ENCODE measurements at regions not wholly inside any gene's neighbourhood (a gene's known extent, or its start where the extent isn't known, plus 50 kb on each side); places are given as distances from the start of the nearest gene placed in this dataset.

DNA sequence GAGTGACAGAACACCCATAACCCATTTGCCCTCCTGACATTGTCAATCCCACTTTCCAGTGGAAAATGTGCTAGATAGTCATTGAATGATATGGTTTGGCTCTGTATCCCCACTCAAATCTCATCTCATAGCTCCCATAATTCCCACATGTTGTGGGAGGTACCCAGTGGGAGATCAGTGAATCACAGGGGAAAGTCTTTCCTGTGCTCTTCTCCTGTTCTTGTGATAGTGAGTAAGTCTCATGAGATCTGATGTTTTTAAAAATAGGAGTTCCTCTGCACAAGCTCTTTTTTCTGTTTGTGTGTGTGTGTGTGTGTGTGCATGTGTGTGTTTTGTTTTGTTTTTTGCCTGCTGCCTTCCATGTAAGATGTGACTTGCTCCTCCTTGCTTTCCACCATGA is 191.7 kb downstream of the ARRDC4 start:
- dilution Hi-C loops (cut with MboI; ENCODE audit: extremely low pct_ligation_motif_present, low sequenced_read_pairs) = no loop called here
- H4K20me1 ChIP-seq (replicated peaks; ENCODE audit: control insufficient read depth, extremely low read depth, insufficient read depth, low read length) = no peaks in the 10 kb centered on the region

DNA sequence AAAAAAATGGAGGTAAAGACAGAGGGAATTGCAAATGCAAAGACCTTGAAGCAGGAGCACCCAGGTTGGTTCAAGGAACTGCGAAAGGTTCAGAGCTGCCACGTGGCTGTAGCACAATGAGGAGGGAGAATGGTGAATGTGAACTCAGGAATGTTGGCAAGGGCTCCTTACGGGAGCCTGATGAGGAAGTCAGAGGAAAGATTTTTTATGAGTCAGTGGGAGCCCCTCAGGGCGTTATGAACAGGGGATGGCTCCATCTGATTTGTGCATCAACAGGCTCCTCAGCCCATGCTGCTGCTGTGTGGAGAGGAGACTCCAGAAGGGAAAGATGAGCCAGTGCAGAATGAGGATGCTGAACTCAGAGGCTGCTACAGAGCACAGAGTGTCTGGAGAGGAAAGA is 194.4 kb downstream of the ARRDC4 start:
- DNase-seq (ENCODE audit: low read depth, low spot score) (no peak), FAIRE-seq (no peak)
- no peaks in the 10 kb centered on the region for H3K9me3 ChIP-seq (replicated peaks; ENCODE audit: control insufficient read depth, insufficient read depth, low read length)
- no peak overlapping the region for H2AFZ ChIP-seq (ENCODE audit: low read depth, low read length)
- H4K20me1 ChIP-seq (replicated peaks; ENCODE audit: control insufficient read depth, extremely low read depth, insufficient read depth, low read length) = no peaks in the 10 kb centered on the region
- H3K27me3 ChIP-seq (ENCODE audit: control insufficient read depth in 2 of 2, insufficient read depth in 2 of 2, low read length in 2 of 2) = no peaks in the 10 kb centered on the region
- H3K9me1 ChIP-seq (replicated peaks; ENCODE audit: control insufficient read depth, extremely low read depth, insufficient read depth, low read length) = no peaks in the 10 kb centered on the region
- no peak overlapping the region for H3K4me2 ChIP-seq (ENCODE audit: insufficient read depth, low read length)
- no peaks in the 10 kb centered on the region for H3K79me2 ChIP-seq (ENCODE audit: control insufficient read depth, insufficient read depth, low read length)
- H3K4me1 ChIP-seq (ENCODE audit: control insufficient read depth, extremely low read depth, insufficient read depth, low read length) = no peaks in the 10 kb centered on the region
- no TSS peak for BruUV-seq (replicated peaks)
- CTCF ChIA-PET = no interaction called here
- no peak overlapping the region for H3K9ac ChIP-seq (replicated peaks; ENCODE audit: extremely low read depth, insufficient read depth, low read length)
- POLR2A ChIA-PET = no interaction called here
- no peak overlapping the region for H3K27ac ChIP-seq (ENCODE audit: insufficient read depth, low read depth, low read length)
- intact Hi-C loops (cut with micrococcal nuclease) = no loop called here
- dilution Hi-C loops (cut with MboI; ENCODE audit: extremely low pct_ligation_motif_present, low sequenced_read_pairs) = no loop called here
- H3K36me3 ChIP-seq (ENCODE audit: control insufficient read depth in 2 of 2, extremely low read depth in 1 of 2, insufficient read depth in 2 of 2, low read length in 2 of 2) = no peaks in the 10 kb centered on the region
- no peak for TF ChIP-seq GATA2 (IDR thresholded peaks at IDR 0.05; ENCODE audit: insufficient read depth, insufficient read length, low read depth, low read length)
- no peak for TF ChIP-seq FOS (IDR thresholded peaks at IDR 0.05; ENCODE audit: borderline replicate concordance, insufficient read depth, low read length)
- no peak for TF ChIP-seq POLR2AphosphoS5 (IDR thresholded peaks at IDR 0.05; ENCODE audit: insufficient read depth, low read depth, low read length)
- TF ChIP-seq, protein P1, sequence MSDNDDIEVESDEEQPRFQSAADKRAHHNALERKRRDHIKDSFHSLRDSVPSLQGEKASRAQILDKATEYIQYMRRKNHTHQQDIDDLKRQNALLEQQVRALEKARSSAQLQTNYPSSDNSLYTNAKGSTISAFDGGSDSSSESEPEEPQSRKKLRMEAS (IDR thresholded peaks at IDR 0.05; ENCODE audit: insufficient read depth, insufficient read length) = no peak
- no peak overlapping the region for H3K4me3 ChIP-seq (replicated peaks in 1 of 3; ENCODE audit: insufficient read depth in 1 of 3, low read depth in 1 of 3, low read length in 3 of 3)

More for the DNA sequence above, 191.7 kb downstream of the ARRDC4 start:
- no TSS peak for BruUV-seq (replicated peaks)
- POLR2A ChIA-PET = no interaction called here
- no peaks in the 10 kb centered on the region for H3K36me3 ChIP-seq (ENCODE audit: control insufficient read depth in 2 of 2, extremely low read depth in 1 of 2, insufficient read depth in 2 of 2, low read length in 2 of 2)
- no peak for TF ChIP-seq POLR2A (IDR thresholded peaks at IDR 0.05; ENCODE audit: low read depth, low read length)
- TF ChIP-seq, protein P1 (IDR thresholded peaks at IDR 0.05; ENCODE audit: insufficient read depth, insufficient read length) = no peak
- no peak for TF ChIP-seq EZH2 (IDR thresholded peaks at IDR 0.05; ENCODE audit: borderline replicate concordance, low read depth, low read length, severe bottlenecking)
- H3K4me2 ChIP-seq (ENCODE audit: insufficient read depth, low read length) = no peak overlapping the region
- no peaks in the 10 kb centered on the region for H3K4me1 ChIP-seq (ENCODE audit: control insufficient read depth, extremely low read depth, insufficient read depth, low read length)
- no peak overlapping the region for H3K27ac ChIP-seq (ENCODE audit: insufficient read depth, low read depth, low read length)
- no peak for DNase-seq (ENCODE audit: low read depth, low spot score)
- H3K9ac ChIP-seq (replicated peaks; ENCODE audit: extremely low read depth, insufficient read depth, low read length) = no peak overlapping the region
- H2AFZ ChIP-seq (ENCODE audit: low read depth, low read length) = no peak overlapping the region
- no peak for FAIRE-seq
- H3K9me1 ChIP-seq (replicated peaks; ENCODE audit: control insufficient read depth, extremely low read depth, insufficient read depth, low read length) = no peaks in the 10 kb centered on the region
- H3K9me3 ChIP-seq (replicated peaks; ENCODE audit: control insufficient read depth, insufficient read depth, low read length) = no peaks in the 10 kb centered on the region
- H3K79me2 ChIP-seq (ENCODE audit: control insufficient read depth, insufficient read depth, low read length) = no peaks in the 10 kb centered on the region
- no peaks in the 10 kb centered on the region for H3K27me3 ChIP-seq (ENCODE audit: control insufficient read depth in 2 of 2, insufficient read depth in 2 of 2, low read length in 2 of 2)
- intact Hi-C loops (cut with micrococcal nuclease) = no loop called here
- no peak overlapping the region for H3K4me3 ChIP-seq (replicated peaks in 1 of 3; ENCODE audit: insufficient read depth in 1 of 3, low read depth in 1 of 3, low read length in 3 of 3)
- CTCF ChIA-PET = no interaction called here
